Thoracic aorta (tissue), 2 donors: ENCODE measurements at regions not wholly inside any gene's neighbourhood (a gene's known extent, or its start where the extent isn't known, plus 50 kb on each side); places are given as distances from the start of the nearest gene placed in this dataset.

Experiments
- ATAC-seq: fragments of 150-250 bp; one replicate; pipeline ENCODE4 v1.8.0; 2017; ENCODE audit warnings: low read depth; ENCODE audit not compliant: insufficient number of reproducible peaks, low FRiP score
- DNase-seq: peaks from one replicate; pipeline ENCODE4 v3.0.0-alpha.2; 2020; ENCODE audit warnings: low spot score
- H3K27ac ChIP-seq, 2 donors: fragments of 200-600 bp; sonication (generic); 1 replicate in 1 of 2; 2 replicates in 1 of 2; pipeline ENCODE4 v1.5.1; 2016; ENCODE audit warnings: mild to moderate bottlenecking in 2 of 2, moderate library complexity in 2 of 2
- H3K27me3 ChIP-seq: fragments of 200-600 bp; sonication (generic); replicated peaks from 2 replicates; pipeline ENCODE4 v1.6.0; 2016; ENCODE audit warnings: mild to moderate bottlenecking; ENCODE audit not compliant: insufficient read depth
- H3K36me3 ChIP-seq: fragments of 200-600 bp; sonication (generic); one replicate; pipeline ENCODE4 v1.5.1; 2016
- H3K4me1 ChIP-seq, 2 donors: fragments of 200-600 bp; sonication (generic); 1 replicate in 1 of 2; 2 replicates in 1 of 2; pipeline versions ENCODE4 v1.5.1 to v1.6.0; 2016; ENCODE audit warnings: low read depth in 2 of 2, mild to moderate bottlenecking in 1 of 2; ENCODE audit not compliant: control insufficient read depth in 1 of 2
- H3K4me3 ChIP-seq: fragments of 200-600 bp; sonication (generic); 2 replicates; pipeline ENCODE4 v1.5.1; 2016; ENCODE audit warnings: mild to moderate bottlenecking
- H3K9me3 ChIP-seq: fragments of 200-600 bp; sonication (generic); 2 replicates; pipeline ENCODE4 v1.5.1; 2016
- CTCF ChIP-seq: fragments of 200-600 bp; sonication (generic); IDR thresholded peaks from one replicate; pipeline ENCODE4 v1.5.1; 2019; ENCODE audit warnings: antibody characterized with exemption

- DNase-seq (no peak), ATAC-seq (no peak)
- no peak for TF ChIP-seq CTCF
- H3K36me3 ChIP-seq, result no peaks in the 10 kb centered on the region
- H3K27ac ChIP-seq, result no peak overlapping the region
- H3K4me3 ChIP-seq, result no peak overlapping the region
- peaks cover 3 to 25% of the 10 kb centered on the region in 2 donors for H3K4me1 ChIP-seq
- no peaks in the 10 kb centered on the region for H3K27me3 ChIP-seq
- no peaks in the 10 kb centered on the region for H3K9me3 ChIP-seq
Observed at GRCh38 chr6:113649880-113650609, 207.1 kb upstream of the MARCKS start.

- Histone ChIP-seq H3K4me1 (peaks cover 3 to 25% of the 10 kb centered on the region in 2 donors), H3K36me3 (no peaks in the 10 kb centered on the region), H3K9me3 (no peaks in the 10 kb centered on the region), H3K27ac (no peak overlapping the region), H3K4me3 (no peak overlapping the region), H3K27me3 (no peaks in the 10 kb centered on the region)
- no peak for TF ChIP-seq CTCF
- ATAC-seq (no peak), DNase-seq (no peak)
Observed at GRCh38 chr6:113650610-113650979, 206.6 kb upstream of the MARCKS start.

GRCh38 chr6:113651120-113651519 is 206.0 kb upstream of the MARCKS start:
- Histone ChIP-seq H3K36me3 (no peaks in the 10 kb centered on the region), H3K27me3 (no peaks in the 10 kb centered on the region), H3K4me3 (no peak overlapping the region), H3K9me3 (no peaks in the 10 kb centered on the region), H3K4me1 (peaks cover 3 to 25% of the 10 kb centered on the region in 2 donors), H3K27ac (no peak overlapping the region)
- DNase-seq (no peak), ATAC-seq (no peak)
- TF ChIP-seq CTCF, result no peak

GRCh38 chr6:113651920-113652319 is 205.2 kb upstream of the MARCKS start:
- Histone ChIP-seq H3K27ac (no peak overlapping the region), H3K4me1 (peaks cover 3 to 25% of the 10 kb centered on the region in 2 donors), H3K27me3 (no peaks in the 10 kb centered on the region), H3K4me3 (no peak overlapping the region), H3K9me3 (no peaks in the 10 kb centered on the region), H3K36me3 (no peaks in the 10 kb centered on the region)
- ATAC-seq (no peak), DNase-seq (no peak)
- TF ChIP-seq CTCF, result no peak

- TF ChIP-seq CTCF, result no peak
- H3K9me3 ChIP-seq, result no peaks in the 10 kb centered on the region
- no peaks in the 10 kb centered on the region for H3K27me3 ChIP-seq
- ATAC-seq (no peak), DNase-seq (no peak)
- no peak overlapping the region for H3K27ac ChIP-seq
- H3K4me3 ChIP-seq, result no peak overlapping the region
- peaks cover 3 to 25% of the 10 kb centered on the region in 2 donors for H3K4me1 ChIP-seq
- H3K36me3 ChIP-seq, result no peaks in the 10 kb centered on the region
Observed at GRCh38 chr6:113653275-113653674, 203.9 kb upstream of the MARCKS start.
